PC-9 (cell line): ENCODE measurements at regions not wholly inside any gene's neighbourhood (a gene's known extent, or its start where the extent isn't known, plus 50 kb on each side); places are given as distances from the start of the nearest gene placed in this dataset.

Experiments
- BruUV-seq: library from RNA; stranded (reverse); fragments of 400-500 nt; replicated peaks from 2 replicates; lab custom pipeline; 2021; lab: Mats Ljungman, UMichigan
- CTCF ChIA-PET: fragments of 300-600 bp; sonication (Branson Sonifier 250); formaldehyde crosslinking; loops from one replicate; lab custom pipeline; 2022; ENCODE audit warnings: antibody characterized with exemption; lab: Charles Lee
- POLR2A ChIA-PET: fragments of 300-600 bp; sonication (Branson Sonifier 250); formaldehyde crosslinking; loops from one replicate; lab custom pipeline; 2022; ENCODE audit warnings: antibody characterized with exemption; ENCODE audit not compliant: unreplicated experiment; lab: Charles Lee
- DNase-seq, 2 experiments: peaks; one replicate each; pipeline versions ENCODE4 v3.0.0 to v3.0.0-alpha.2; 2015 to 2022; ENCODE audit warnings: mixed read lengths in 1 of 2
- H2AFZ ChIP-seq: fragments of 200-600 bp; sonication (generic); 2 replicates; pipeline ENCODE4 v1.8.1; 2017; ENCODE audit warnings: antibody characterized with exemption
- H3F3A ChIP-seq: fragments of 200-600 bp; sonication (generic); 2 replicates; pipeline ENCODE4 v1.8.1; 2017; ENCODE audit warnings: antibody characterized with exemption, mild to moderate bottlenecking, low read depth; ENCODE audit not compliant: insufficient read depth
- H3K27ac ChIP-seq: fragments of 200-600 bp; sonication (generic); 2 replicates; pipeline ENCODE4 v1.6.1; 2016; ENCODE audit warnings: mixed run types
- H3K27me3 ChIP-seq: fragments of 200-600 bp; sonication (generic); 2 replicates; pipeline ENCODE4 v1.6.1; 2016; ENCODE audit warnings: low read depth, mixed run types; ENCODE audit not compliant: insufficient read depth
- H3K36me3 ChIP-seq: fragments of 200-600 bp; sonication (generic); 2 replicates; pipeline ENCODE4 v1.6.1; 2016; ENCODE audit warnings: low read depth, mixed run types
- H3K4me1 ChIP-seq: fragments of 200-600 bp; sonication (generic); replicated peaks from 2 replicates; pipeline ENCODE4 v1.6.1; 2016; ENCODE audit warnings: mixed run types; ENCODE audit not compliant: insufficient read depth
- H3K4me2 ChIP-seq: fragments of 200-600 bp; sonication (generic); 2 replicates; pipeline ENCODE4 v1.6.1; 2017; ENCODE audit warnings: mixed run types
- H3K4me3 ChIP-seq: fragments of 200-600 bp; sonication (generic); 2 replicates; pipeline ENCODE4 v1.6.1; 2016; ENCODE audit warnings: mixed run types
- H3K79me2 ChIP-seq: fragments of 200-600 bp; sonication (generic); 2 replicates; pipeline ENCODE4 v1.6.1; 2017; ENCODE audit warnings: low read depth, mixed run types
- H3K9me2 ChIP-seq: fragments of 200-600 bp; sonication (generic); 2 replicates; pipeline ENCODE4 v1.8.1; 2017; ENCODE audit warnings: mild to moderate bottlenecking; ENCODE audit not compliant: insufficient read depth
- H3K9me3 ChIP-seq: fragments of 200-600 bp; sonication (generic); 2 replicates; pipeline ENCODE4 v1.8.1; 2016; ENCODE audit warnings: low read depth; ENCODE audit not compliant: insufficient read depth
- H4K20me1 ChIP-seq: fragments of 200-600 bp; sonication (generic); 2 replicates; pipeline ENCODE4 v1.8.1; 2017; ENCODE audit not compliant: insufficient read depth
- CTCF ChIP-seq: fragments of 200-600 bp; sonication (generic); conservative IDR thresholded peaks from 2 replicates; pipeline ENCODE4 v1.6.1; 2017; ENCODE audit warnings: mixed run types, antibody characterized with exemption, mild to moderate bottlenecking, moderate library complexity
- EZH2 ChIP-seq: fragments of 200-600 bp; sonication (generic); IDR thresholded peaks from 2 replicates; pipeline ENCODE4 v1.8.0; 2017; ENCODE audit warnings: antibody characterized with exemption, low read depth
- intact Hi-C: fragments of 100-400 bp; cut with micrococcal nuclease; formaldehyde crosslinking; loops from one replicate; pipeline ENCODE4 v1.10.0; 2022; ENCODE audit not compliant: unreplicated experiment

DNA sequence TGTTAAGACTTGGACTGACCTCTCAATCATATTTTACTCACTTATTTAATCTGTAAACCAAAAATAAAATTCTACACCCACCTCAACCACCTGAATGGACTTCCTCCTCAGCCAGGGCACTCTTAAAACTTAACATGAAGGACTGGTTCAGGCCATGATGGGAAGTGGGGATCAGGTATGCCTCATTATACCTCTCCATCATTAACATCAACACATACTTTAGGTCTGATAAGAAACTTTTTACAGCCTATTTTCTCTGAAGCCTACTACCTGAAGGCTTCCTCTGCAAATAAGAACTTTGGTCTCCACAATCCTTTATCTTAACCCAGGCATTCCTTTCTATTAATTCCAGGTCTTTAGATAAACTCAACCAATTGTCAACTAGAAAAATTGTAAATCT is 390.0 kb downstream of the AASDHPPT start:
- Histone ChIP-seq H3K4me3 (no peak overlapping the region), H3K27ac (no peak overlapping the region), H4K20me1 (no peaks in the 10 kb centered on the region), H3K4me1 (peaks cover 19% of the 10 kb centered on the region), H3K79me2 (no peaks in the 10 kb centered on the region), H3K9me3 (0 out of 2 replicates have a peak, but pooled peaks cover 11% of the 10 kb centered on the region), H3K36me3 (no peaks in the 10 kb centered on the region), H3F3A (no peaks in the 10 kb centered on the region), H3K27me3 (no peaks in the 10 kb centered on the region), H3K9me2 (no peaks in the 10 kb centered on the region; the same call in 1 of the 2 replicates), H3K4me2 (no peak overlapping the region), H2AFZ (no peak overlapping the region)
- TF ChIP-seq EZH2 (no peak), CTCF (no peak)
- POLR2A ChIA-PET: no interaction called here
- CTCF ChIA-PET: no interaction called here
- intact Hi-C loops: no loop called here
- no TSS peak for BruUV-seq
- no peak for DNase-seq

DNA sequence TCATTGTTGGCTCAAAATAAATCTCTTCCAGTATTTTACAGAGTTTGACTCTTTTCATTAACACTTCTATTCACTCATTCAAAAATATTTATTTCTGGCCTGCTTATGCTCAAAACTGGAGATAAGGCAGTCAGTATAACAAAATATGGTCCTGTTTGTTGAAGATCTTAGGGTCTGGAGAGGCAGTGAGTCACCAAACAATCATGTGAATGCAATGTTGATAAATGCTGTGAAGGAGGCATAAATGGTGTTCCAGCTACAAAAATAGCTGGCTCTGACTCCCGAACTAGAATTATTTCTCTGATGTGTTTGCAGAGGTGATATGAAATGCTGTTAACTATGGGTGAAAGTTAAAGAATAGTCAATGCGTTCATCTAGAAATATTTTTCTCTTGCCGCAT is 390.6 kb downstream of the AASDHPPT start:
- Histone ChIP-seq H4K20me1 (no peaks in the 10 kb centered on the region), H3K9me3 (0 out of 2 replicates have a peak, but pooled peaks cover 11% of the 10 kb centered on the region), H3K27me3 (no peaks in the 10 kb centered on the region), H3K27ac (no peak overlapping the region), H3K79me2 (no peaks in the 10 kb centered on the region), H3K9me2 (no peaks in the 10 kb centered on the region; the same call in 1 of the 2 replicates), H3K36me3 (no peaks in the 10 kb centered on the region), H3F3A (no peaks in the 10 kb centered on the region), H3K4me2 (no peak overlapping the region), H2AFZ (no peak overlapping the region), H3K4me3 (no peak overlapping the region), H3K4me1 (peaks cover 20% of the 10 kb centered on the region)
- intact Hi-C loops: no loop called here
- CTCF ChIA-PET: no interaction called here
- DNase-seq: no peak
- no TSS peak for BruUV-seq
- POLR2A ChIA-PET: no interaction called here
- TF ChIP-seq EZH2 (no peak), CTCF (no peak)

DNA sequence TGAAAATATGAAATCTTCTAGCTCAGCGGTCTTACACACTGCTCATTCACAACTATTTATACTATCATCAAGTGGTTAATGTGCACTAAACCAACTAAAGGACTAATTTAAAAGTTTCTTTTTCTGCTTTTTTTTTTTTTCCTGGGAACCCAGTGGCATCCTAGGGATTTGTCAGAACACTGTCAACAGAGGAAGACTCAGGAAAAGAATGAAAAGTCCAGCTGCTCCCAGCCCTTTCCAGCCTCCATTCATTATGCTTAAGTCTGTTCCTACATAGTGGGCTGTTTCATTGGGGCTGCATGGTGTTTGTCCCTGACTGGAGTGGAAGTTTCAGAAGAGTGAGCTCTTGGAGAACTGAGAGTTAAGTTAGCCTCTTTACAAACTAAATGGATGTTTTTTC is 391.1 kb downstream of the AASDHPPT start:
- intact Hi-C loops: no loop called here
- no peak for DNase-seq
- no peak overlapping the region for H3K27ac ChIP-seq
- TF ChIP-seq EZH2 (no peak), CTCF (no peak)
- no peaks in the 10 kb centered on the region for H4K20me1 ChIP-seq
- 0 out of 2 replicates have a peak, but pooled peaks cover 11% of the 10 kb centered on the region for H3K9me3 ChIP-seq
- H3F3A ChIP-seq: 0 out of 2 replicates have a peak, but pooled peaks cover 3% of the 10 kb centered on the region
- peaks cover 24% of the 10 kb centered on the region for H3K4me1 ChIP-seq
- CTCF ChIA-PET: no interaction called here
- H3K36me3 ChIP-seq: no peaks in the 10 kb centered on the region
- no TSS peak for BruUV-seq
- H2AFZ ChIP-seq: no peak overlapping the region
- no peak overlapping the region for H3K4me2 ChIP-seq
- H3K27me3 ChIP-seq: no peaks in the 10 kb centered on the region
- POLR2A ChIA-PET: no interaction called here
- no peaks in the 10 kb centered on the region for H3K79me2 ChIP-seq
- no peak overlapping the region for H3K4me3 ChIP-seq
- H3K9me2 ChIP-seq: no peaks in the 10 kb centered on the region; the same call in 1 of the 2 replicates
